Sigmoid colon (tissue), 6 donors: ENCODE measurements at regions not wholly inside any gene's neighbourhood (a gene's known extent, or its start where the extent isn't known, plus 50 kb on each side); places are given as distances from the start of the nearest gene placed in this dataset.

Experiments used
- DNase-seq: peaks from one replicate; pipeline ENCODE4 v3.0.0-alpha.2; 2019
- H3K27ac ChIP-seq, 4 donors: fragments of 200-600 bp; sonication (generic); one replicate each; pipeline ENCODE4 v1.5.1; 2016 to 2019; ENCODE audit warnings: mild to moderate bottlenecking in 1 of 4
- H3K27me3 ChIP-seq, 3 donors: fragments of 200-600 bp; sonication (generic); one replicate each; pipeline ENCODE4 v1.5.1; 2019; ENCODE audit warnings: mild to moderate bottlenecking in 1 of 3
- H3K36me3 ChIP-seq, 4 donors: fragments of 200-600 bp; sonication (generic); one replicate each; pipeline ENCODE4 v1.5.1; 2016 to 2019
- H3K4me1 ChIP-seq, 4 donors: fragments of 200-600 bp; sonication (generic); one replicate each; pipeline ENCODE4 v1.5.1; 2017 to 2019
- H3K4me3 ChIP-seq, 4 donors: fragments of 200-600 bp; sonication (generic); one replicate each; pipeline ENCODE4 v1.5.1; 2017 to 2019; ENCODE audit warnings: mild to moderate bottlenecking in 2 of 4, moderate library complexity in 1 of 4
- H3K9me3 ChIP-seq, 4 donors: fragments of 200-600 bp in 3 of 4; sonication (generic) in 3 of 4; one replicate each; pipeline versions ENCODE4 v1.5.1 to v1.6.1; 2013 to 2019
- EP300 ChIP-seq, 4 donors: sonication (generic); formaldehyde crosslinking; IDR thresholded peaks; one replicate each; pipeline ENCODE4 v1.6.1; 2017; ENCODE audit warnings: antibody characterized with exemption in 4 of 4
- POLR2A ChIP-seq, 2 donors: fragments of 450-650 bp; IDR thresholded peaks; one replicate each; pipeline ENCODE4 v1.6.1; 2016; ENCODE audit warnings: antibody characterized with exemption in 2 of 2, mild to moderate bottlenecking in 2 of 2, moderate library complexity in 2 of 2
- POLR2AphosphoS5 ChIP-seq, 4 donors: sonication (generic); formaldehyde crosslinking; IDR thresholded peaks; one replicate each; pipeline ENCODE4 v1.6.1; 2017; ENCODE audit warnings: antibody characterized with exemption in 4 of 4
- WGBS, 2 donors: extraction: QIAGEN DNeasy Blood & Tissue Kit; methylation state at CpG; one replicate each; pipeline ENCODE4 v1.1.7; 2013; 5-methylcytosine and 5-hydroxymethylcytosine counted together
- intact Hi-C: fragments of 100-400 bp; cut with DNase I; formaldehyde crosslinking; loops from one replicate; pipeline ENCODE4 v1.15.1; 2023
- TF ChIP-seq, protein P1 (sequence below), 4 experiments: fragments of 450-650 bp in 3 of 4; fragments of 200-600 bp in 1 of 4; IDR thresholded peaks; one replicate each; pipeline ENCODE4 v1.5.1; 2016 to 2019; ENCODE audit warnings: antibody characterized with exemption in 4 of 4, mild to moderate bottlenecking in 3 of 4, moderate library complexity in 2 of 4
- donor health status: healthy with polysubstance abuse.
- donor health status: healthy.

GRCh38 chr5:117568126-117568525, 993.5 kb upstream of the SEMA6A start:
- TF ChIP-seq POLR2A (IDR thresholded peaks at IDR 0.05) (no peak), EP300 (IDR thresholded peaks at IDR 0.05) (no peak), POLR2AphosphoS5 (IDR thresholded peaks at IDR 0.05) (no peak)
- TF ChIP-seq, protein P1, sequence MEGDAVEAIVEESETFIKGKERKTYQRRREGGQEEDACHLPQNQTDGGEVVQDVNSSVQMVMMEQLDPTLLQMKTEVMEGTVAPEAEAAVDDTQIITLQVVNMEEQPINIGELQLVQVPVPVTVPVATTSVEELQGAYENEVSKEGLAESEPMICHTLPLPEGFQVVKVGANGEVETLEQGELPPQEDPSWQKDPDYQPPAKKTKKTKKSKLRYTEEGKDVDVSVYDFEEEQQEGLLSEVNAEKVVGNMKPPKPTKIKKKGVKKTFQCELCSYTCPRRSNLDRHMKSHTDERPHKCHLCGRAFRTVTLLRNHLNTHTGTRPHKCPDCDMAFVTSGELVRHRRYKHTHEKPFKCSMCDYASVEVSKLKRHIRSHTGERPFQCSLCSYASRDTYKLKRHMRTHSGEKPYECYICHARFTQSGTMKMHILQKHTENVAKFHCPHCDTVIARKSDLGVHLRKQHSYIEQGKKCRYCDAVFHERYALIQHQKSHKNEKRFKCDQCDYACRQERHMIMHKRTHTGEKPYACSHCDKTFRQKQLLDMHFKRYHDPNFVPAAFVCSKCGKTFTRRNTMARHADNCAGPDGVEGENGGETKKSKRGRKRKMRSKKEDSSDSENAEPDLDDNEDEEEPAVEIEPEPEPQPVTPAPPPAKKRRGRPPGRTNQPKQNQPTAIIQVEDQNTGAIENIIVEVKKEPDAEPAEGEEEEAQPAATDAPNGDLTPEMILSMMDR (IDR thresholded peaks at IDR 0.05): no peak
- Histone ChIP-seq H3K27ac (no peak overlapping the region), H3K4me1 (no peaks in the 10 kb centered on the region), H3K27me3 (no peaks in the 10 kb centered on the region), H3K4me3 (no peak overlapping the region), H3K9me3 (no peaks in the 10 kb centered on the region), H3K36me3 (no peaks in the 10 kb centered on the region)
- 92 to 93% methylated on average over 2 of the region's 2 CpGs for WGBS, 2 donors
- intact Hi-C loops: no loop called here
- DNase-seq: no peak

DNA sequence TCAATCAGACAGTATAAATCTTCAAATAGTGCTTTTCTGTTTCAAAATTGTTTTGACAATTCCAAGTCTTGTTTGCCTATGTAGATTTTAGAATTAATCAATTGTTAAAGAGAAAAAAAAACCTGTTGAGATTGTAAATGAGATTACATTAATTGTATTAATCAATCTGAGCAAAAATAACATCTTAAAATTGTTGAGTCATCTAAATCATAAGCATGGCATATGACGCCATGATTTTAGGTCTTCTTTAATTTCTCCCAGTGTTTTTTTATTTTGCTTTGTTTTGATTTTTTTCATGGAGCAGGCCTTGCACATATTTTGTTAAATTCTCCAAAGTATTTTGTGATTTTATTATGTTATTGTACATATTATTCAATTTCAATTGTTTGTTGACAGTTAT, 988.0 kb upstream of the SEMA6A start:
- intact Hi-C loops: no loop called here
- 90 to 96% methylated on average over 1 of the region's 1 CpG for WGBS, 2 donors
- no peaks in the 10 kb centered on the region for H3K4me1 ChIP-seq
- H3K36me3 ChIP-seq: no peaks in the 10 kb centered on the region
- no peak for TF ChIP-seq EP300 (IDR thresholded peaks at IDR 0.05)
- no peak for TF ChIP-seq POLR2A (IDR thresholded peaks at IDR 0.05)
- TF ChIP-seq, protein P1 (IDR thresholded peaks at IDR 0.05): no peak
- TF ChIP-seq POLR2AphosphoS5 (IDR thresholded peaks at IDR 0.05): no peak
- no peaks in the 10 kb centered on the region for H3K9me3 ChIP-seq
- H3K4me3 ChIP-seq: no peak overlapping the region
- H3K27me3 ChIP-seq: no peaks in the 10 kb centered on the region
- DNase-seq: no peak
- no peak overlapping the region for H3K27ac ChIP-seq

GRCh38 chr5:117561531-117561930, 986.9 kb upstream of the SEMA6A start:
- H3K9me3 ChIP-seq: no peaks in the 10 kb centered on the region
- no peak overlapping the region for H3K27ac ChIP-seq
- intact Hi-C loops: no loop called here
- TF ChIP-seq EP300 (IDR thresholded peaks at IDR 0.05): no peak
- no peak for TF ChIP-seq POLR2A (IDR thresholded peaks at IDR 0.05)
- no peak for TF ChIP-seq POLR2AphosphoS5 (IDR thresholded peaks at IDR 0.05)
- DNase-seq: no peak
- no peaks in the 10 kb centered on the region for H3K4me1 ChIP-seq
- H3K36me3 ChIP-seq: no peaks in the 10 kb centered on the region
- WGBS, 2 donors: 94 to 95% methylated on average over 2 of the region's 2 CpGs
- H3K4me3 ChIP-seq: no peak overlapping the region
- H3K27me3 ChIP-seq: no peaks in the 10 kb centered on the region

DNA sequence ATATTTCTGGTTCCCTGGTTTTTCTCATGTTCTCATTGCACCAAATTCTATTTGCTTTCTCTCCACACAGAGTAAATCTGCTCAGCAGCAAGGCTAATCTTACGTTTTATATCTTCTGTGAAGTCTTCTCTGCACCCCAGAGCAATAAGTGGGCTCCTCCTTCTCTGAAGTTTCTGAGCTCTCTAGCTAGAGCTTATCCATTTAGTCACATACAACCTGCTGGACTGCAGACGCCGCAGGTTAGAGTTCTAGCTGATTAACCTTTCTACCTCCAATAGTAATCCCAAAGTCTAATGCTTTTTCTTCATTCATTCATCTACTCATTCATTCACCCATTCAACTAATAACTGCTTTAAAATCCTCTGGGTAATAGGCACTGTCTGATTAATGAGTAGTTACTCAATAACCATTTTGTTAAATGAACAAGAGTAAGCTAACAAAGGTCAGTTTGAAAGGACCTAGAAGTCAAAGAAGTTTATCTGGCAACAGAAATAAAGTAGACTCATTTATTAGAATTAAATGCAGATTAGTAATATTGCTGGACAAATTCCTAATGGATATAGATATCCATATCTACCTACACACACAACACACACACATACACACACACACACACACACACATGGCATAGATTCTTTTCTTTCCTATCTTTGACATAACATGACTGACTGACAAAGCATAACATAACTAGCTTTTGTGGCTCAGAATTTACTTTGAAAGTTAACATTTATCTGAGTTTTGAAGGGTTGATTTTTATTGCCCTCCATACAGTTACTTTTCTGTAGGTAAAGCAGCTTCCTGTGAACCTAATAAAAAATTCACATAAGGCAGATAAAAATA, 984.6 kb upstream of the SEMA6A start:
- Histone ChIP-seq H3K4me3 (no peak overlapping the region), H3K36me3 (no peaks in the 10 kb centered on the region), H3K27ac (no peak overlapping the region), H3K27me3 (no peaks in the 10 kb centered on the region), H3K9me3 (no peaks in the 10 kb centered on the region), H3K4me1 (no peaks in the 10 kb centered on the region)
- WGBS, 2 donors: 83% methylated on average over 3 of the region's 3 CpGs
- no peak for DNase-seq
- TF ChIP-seq EP300 (IDR thresholded peaks at IDR 0.05) (no peak), POLR2A (IDR thresholded peaks at IDR 0.05) (no peak), POLR2AphosphoS5 (IDR thresholded peaks at IDR 0.05) (no peak)
- TF ChIP-seq, protein P1 (IDR thresholded peaks at IDR 0.05): no peak
- intact Hi-C loops: no loop called here

DNA sequence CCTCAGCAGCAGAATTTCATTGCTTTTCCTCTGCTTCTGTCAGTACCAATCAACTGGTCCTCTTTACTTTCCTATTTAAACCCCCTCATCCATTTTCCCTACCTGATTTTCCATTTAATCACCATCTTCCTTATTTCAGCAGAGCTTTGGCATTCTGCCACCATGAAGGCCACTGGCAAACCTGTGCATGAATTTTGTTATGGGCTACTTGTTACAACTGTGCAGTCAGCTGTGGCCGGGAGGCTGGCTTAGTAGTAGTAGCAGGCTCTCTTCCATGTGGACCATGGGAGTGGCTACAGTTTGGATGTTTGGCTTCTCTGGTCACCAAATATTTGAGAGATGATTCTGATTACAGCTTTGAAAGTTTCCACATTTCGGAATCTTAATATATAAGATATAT, 976.6 kb upstream of the SEMA6A start:
- TF ChIP-seq EP300 (IDR thresholded peaks at IDR 0.05) (no peak), POLR2A (IDR thresholded peaks at IDR 0.05) (no peak), POLR2AphosphoS5 (IDR thresholded peaks at IDR 0.05) (no peak)
- TF ChIP-seq, protein P1 (IDR thresholded peaks at IDR 0.05): no peak
- Histone ChIP-seq H3K4me1 (no peaks in the 10 kb centered on the region), H3K36me3 (no peaks in the 10 kb centered on the region), H3K27ac (no peak overlapping the region), H3K4me3 (no peak overlapping the region), H3K27me3 (no peaks in the 10 kb centered on the region), H3K9me3 (no peaks in the 10 kb centered on the region)
- 87 to 91% methylated on average over 2 of the region's 2 CpGs for WGBS, 2 donors
- intact Hi-C loops: no loop called here
- DNase-seq: no peak
